CD14-positive monocyte (primary cell): ENCODE measurements at regions not wholly inside any gene's neighbourhood (a gene's known extent, or its start where the extent isn't known, plus 50 kb on each side); places are given as distances from the start of the nearest gene placed in this dataset.

Source experiments
- DNase-seq, 3 donors: peaks; one replicate each; pipeline ENCODE4 v3.0.0-alpha.2; 2011 to 2022
- H2AFZ ChIP-seq: 2 replicates; pipeline ENCODE4 v1.6.0; 2012; ENCODE audit warnings: mild to moderate bottlenecking, low read depth, low read length, inconsistent platforms; ENCODE audit not compliant: insufficient read depth, poor library complexity, severe bottlenecking
- H3K27ac ChIP-seq, 2 donors: 1 replicate in 1 of 2; 2 replicates in 1 of 2; pipeline ENCODE4 v1.5.1; 2012 to 2013; ENCODE audit warnings: low read length in 2 of 2, control low read depth in 1 of 2, inconsistent platforms in 1 of 2, low read depth in 1 of 2, mild to moderate bottlenecking in 1 of 2
- H3K27me3 ChIP-seq, 2 donors: one replicate each; pipeline versions ENCODE4 v1.6.0 to v1.6.1; 2011 to 2013; ENCODE audit warnings: low read length in 2 of 2; ENCODE audit not compliant: control insufficient read depth in 2 of 2, insufficient read depth in 2 of 2
- H3K36me3 ChIP-seq, 2 donors: replicated peaks in 1 of 2; 1 replicate in 1 of 2; 2 replicates in 1 of 2; pipeline versions ENCODE4 v1.5.1 to v1.6.1; 2012 to 2013; ENCODE audit warnings: low read length in 2 of 2, control low read depth in 1 of 2, inconsistent platforms in 1 of 2, mild to moderate bottlenecking in 1 of 2; ENCODE audit not compliant: insufficient read depth in 2 of 2, control insufficient read depth in 1 of 2
- H3K4me1 ChIP-seq, 2 donors: 1 replicate in 1 of 2; 2 replicates in 1 of 2; pipeline versions ENCODE4 v1.5.1 to v1.6.1; 2012 to 2013; ENCODE audit warnings: low read length in 2 of 2, control low read depth in 1 of 2, inconsistent platforms in 1 of 2, mild to moderate bottlenecking in 1 of 2, moderate library complexity in 1 of 2; ENCODE audit not compliant: insufficient read depth in 2 of 2, control insufficient read depth in 1 of 2
- H3K4me2 ChIP-seq: replicated peaks from 2 replicates; pipeline ENCODE3; 2012; ENCODE audit warnings: low read length, moderate library complexity, mild to moderate bottlenecking; ENCODE audit not compliant: poor library complexity, severe bottlenecking; ENCODE audit errors: extremely low read depth
- H3K4me3 ChIP-seq, 3 experiments: fragments of 200-600 bp in 1 of 3; sonication (generic) in 1 of 3; replicated peaks in 1 of 3; 1 replicate in 2 of 3; 2 replicates in 1 of 3; pipeline ENCODE4 v1.5.1; 2011 to 2013; ENCODE audit warnings: low read length in 3 of 3, mild to moderate bottlenecking in 3 of 3, control low read depth in 2 of 3, low read depth in 2 of 3, inconsistent platforms in 1 of 3, moderate library complexity in 1 of 3
- H3K79me2 ChIP-seq: 2 replicates; pipeline ENCODE4 v1.6.0; 2012; ENCODE audit warnings: mild to moderate bottlenecking, control low read depth, inconsistent platforms, low read length, moderate library complexity; ENCODE audit not compliant: insufficient read depth
- H3K9ac ChIP-seq: 2 replicates; pipeline ENCODE4 v1.6.0; 2017; ENCODE audit warnings: low read length, mild to moderate bottlenecking; ENCODE audit not compliant: insufficient read depth, poor library complexity, severe bottlenecking
- H3K9me3 ChIP-seq, 2 donors: replicated peaks in 1 of 2; 1 replicate in 1 of 2; 2 replicates in 1 of 2; pipeline versions ENCODE4 v1.5.1 to v1.6.1; 2012 to 2013; ENCODE audit warnings: low read length in 2 of 2, control low read depth in 1 of 2; ENCODE audit not compliant: control insufficient read depth in 1 of 2, insufficient read depth in 1 of 2
- H4K20me1 ChIP-seq: 2 replicates; pipeline ENCODE4 v1.6.0; 2012; ENCODE audit warnings: mild to moderate bottlenecking, low read length, control low read depth, moderate library complexity; ENCODE audit not compliant: insufficient read depth
- H3K27ac Mint-ChIP-seq, 7 donors: one replicate each; pipeline ENCODE4 v1.8.0; 2020; ENCODE audit warnings: mild to moderate bottlenecking in 7 of 7, mixed read lengths in 7 of 7, moderate library complexity in 6 of 7, inconsistent platforms in 2 of 7
- H3K27me3 Mint-ChIP-seq, 3 donors: one replicate each; pipeline ENCODE4 v1.8.0; 2021 to 2022; ENCODE audit warnings: low read depth in 3 of 3, mild to moderate bottlenecking in 3 of 3, mixed read lengths in 3 of 3, moderate library complexity in 3 of 3, inconsistent platforms in 1 of 3
- H3K36me3 Mint-ChIP-seq, 2 donors: one replicate each; pipeline ENCODE4 v1.8.0; 2020; ENCODE audit warnings: mixed read lengths in 2 of 2, inconsistent platforms in 1 of 2, mild to moderate bottlenecking in 1 of 2
- H3K4me1 Mint-ChIP-seq: one replicate; pipeline ENCODE4 v1.8.0; 2020; ENCODE audit warnings: mild to moderate bottlenecking, mixed read lengths
- H3K4me3 Mint-ChIP-seq, 2 donors: one replicate each; pipeline ENCODE4 v1.8.0; 2020; ENCODE audit warnings: mild to moderate bottlenecking in 2 of 2, mixed read lengths in 2 of 2, moderate library complexity in 1 of 2
- H3K9me3 Mint-ChIP-seq, 7 donors: one replicate each; pipeline ENCODE4 v1.8.0; 2020 to 2022; ENCODE audit warnings: mixed read lengths in 7 of 7, mild to moderate bottlenecking in 6 of 7, moderate library complexity in 6 of 7, inconsistent platforms in 2 of 7
- CTCF ChIP-seq: fragments of 200-600 bp; IDR thresholded peaks from one replicate; pipeline ENCODE4 v1.8.0; 2022; ENCODE audit warnings: antibody characterized with exemption, mild to moderate bottlenecking
- WGBS: methylation state at CpG from one replicate; pipeline ENCODE4 v1.1.5; 2013; ENCODE audit warnings: missing lambda C conversion rate; ENCODE audit not compliant: insufficient coverage; 5-methylcytosine and 5-hydroxymethylcytosine counted together
- intact Hi-C, 2 donors: fragments of 100-400 bp; cut with micrococcal nuclease; formaldehyde crosslinking; loops; one replicate each; pipeline versions ENCODE4 v1.15.0 to v1.15.1; 2023

- WGBS, result no CpG with 5 or more reads among the region's 4 CpGs
- Histone ChIP-seq H3K79me2 (no peaks in the 10 kb centered on the region), H4K20me1 (no peaks in the 10 kb centered on the region), H3K27ac (no peak overlapping the region), H3K4me2 (no peak overlapping the region), H3K27me3 (no peaks in the 10 kb centered on the region), H3K4me3 (no peak overlapping the region), H3K4me1 (peaks cover 0 to 8% of the 10 kb centered on the region in 2 donors), H2AFZ (no peak overlapping the region), H3K36me3 (no peaks in the 10 kb centered on the region), H3K9ac (no peak overlapping the region), H3K9me3 (peaks cover 0 to 2% of the 10 kb centered on the region in 2 donors)
- Mint-ChIP-seq H3K9me3 (peaks cover 0 to 1% (median 0%) of the 10 kb centered on the region in 7 donors), H3K27ac (no peak overlapping the region), H3K27me3 (no peaks in the 10 kb centered on the region), H3K4me1 (peaks cover 4% of the 10 kb centered on the region), H3K36me3 (no peaks in the 10 kb centered on the region), H3K4me3 (no peak overlapping the region)
- no peak for DNase-seq
- intact Hi-C loops, result no loop called here
- TF ChIP-seq CTCF, result no peak
These were observed 172.6 kb downstream of the TMTC3 start for GRCh38 chr12:88314706-88315105.

- no peaks in the 10 kb centered on the region for H4K20me1 ChIP-seq
- Mint-ChIP-seq H3K9me3 (peaks cover 0 to 9% (median 5%) of the 10 kb centered on the region in 7 donors), H3K4me1 (no peaks in the 10 kb centered on the region), H3K4me3 (no peak overlapping the region), H3K36me3 (no peaks in the 10 kb centered on the region), H3K27ac (no peak overlapping the region), H3K27me3 (no peaks in the 10 kb centered on the region)
- intact Hi-C loops, result no loop called here
- no peak overlapping the region for H3K4me2 ChIP-seq
- H2AFZ ChIP-seq, result no peak overlapping the region
- H3K79me2 ChIP-seq, result no peaks in the 10 kb centered on the region
- H3K4me3 ChIP-seq, result no peak overlapping the region
- peaks cover 0 to under 1% of the 10 kb centered on the region in 2 donors for H3K4me1 ChIP-seq
- H3K9me3 ChIP-seq, result peaks cover 0 to 2% of the 10 kb centered on the region in 2 donors
- H3K36me3 ChIP-seq, result no peaks in the 10 kb centered on the region
- no peak for DNase-seq
- H3K27me3 ChIP-seq, result no peaks in the 10 kb centered on the region
- no peak overlapping the region for H3K27ac ChIP-seq
- WGBS, result no CpG with 5 or more reads among the region's 2 CpGs
- H3K9ac ChIP-seq, result no peak overlapping the region
- TF ChIP-seq CTCF, result no peak
These were observed 176.6 kb downstream of the TMTC3 start for GRCh38 chr12:88318726-88319125.
